Calu3 (cell line): ENCODE measurements at regions not wholly inside any gene's neighbourhood (a gene's known extent, or its start where the extent isn't known, plus 50 kb on each side); places are given as distances from the start of the nearest gene placed in this dataset.

ENCODE experiments used
- BruUV-seq: library from RNA; stranded (reverse); fragments of 400-500 nt; replicated peaks from 2 replicates; lab custom pipeline; 2021; lab: Mats Ljungman, UMichigan
- CTCF ChIA-PET: fragments of 300-600 bp; sonication (Branson Sonifier 250); formaldehyde crosslinking; loops from one replicate; lab custom pipeline; 2022; ENCODE audit warnings: antibody characterized with exemption; lab: Charles Lee
- DNase-seq: peaks from one replicate; pipeline ENCODE4 v3.0.0; 2022
- H3K27ac Mint-ChIP-seq: one replicate; pipeline ENCODE4 v1.8.0; 2022; ENCODE audit warnings: mixed read lengths; ENCODE audit not compliant: unreplicated experiment
- H3K27me3 Mint-ChIP-seq: one replicate; pipeline ENCODE4 v1.8.0; 2022; ENCODE audit warnings: mixed read lengths; ENCODE audit not compliant: unreplicated experiment
- H3K36me3 Mint-ChIP-seq: one replicate; pipeline ENCODE4 v1.8.0; 2022; ENCODE audit warnings: mild to moderate bottlenecking, moderate library complexity, mixed read lengths; ENCODE audit not compliant: insufficient read depth, unreplicated experiment
- H3K4me1 Mint-ChIP-seq: one replicate; pipeline ENCODE4 v1.8.0; 2022; ENCODE audit warnings: mild to moderate bottlenecking, low read depth, mixed read lengths; ENCODE audit not compliant: unreplicated experiment
- H3K4me3 Mint-ChIP-seq: one replicate; pipeline ENCODE4 v1.8.0; 2022; ENCODE audit warnings: mild to moderate bottlenecking, low read depth, moderate library complexity, mixed read lengths; ENCODE audit not compliant: unreplicated experiment
- H3K9me3 Mint-ChIP-seq: one replicate; pipeline ENCODE4 v1.8.0; 2022; ENCODE audit warnings: low read depth, mixed read lengths; ENCODE audit not compliant: unreplicated experiment
- CTCF ChIP-seq: fragments of 200-600 bp; IDR thresholded peaks from one replicate; pipeline ENCODE4 v1.8.0; 2022; ENCODE audit warnings: antibody characterized with exemption; ENCODE audit not compliant: unreplicated experiment
- intact Hi-C: fragments of 100-400 bp; cut with micrococcal nuclease; formaldehyde crosslinking; loops from one replicate; pipeline ENCODE4 v1.10.0; 2022; ENCODE audit not compliant: unreplicated experiment

- no peaks in the 10 kb centered on the region for H3K9me3 Mint-ChIP-seq
- H3K27ac Mint-ChIP-seq = peak overlapping the region; percentile 96
- no peak for DNase-seq
- no peak for TF ChIP-seq CTCF
- peaks cover 62% of the 10 kb centered on the region for H3K4me1 Mint-ChIP-seq
- peaks cover 18% of the 10 kb centered on the region for H3K36me3 Mint-ChIP-seq
- no peaks in the 10 kb centered on the region for H3K27me3 Mint-ChIP-seq
- H3K4me3 Mint-ChIP-seq = no peak overlapping the region
- intact Hi-C loops = no loop called here
- CTCF ChIA-PET = no interaction called here
- no TSS peak for BruUV-seq
Observed at GRCh38 chr7:41108821-41109220, 594.1 kb downstream of the INHBA start.

GRCh38 chr7:41107938-41108448 lies 594.9 kb downstream of the INHBA start:
- no peak for DNase-seq
- H3K27me3 Mint-ChIP-seq = no peaks in the 10 kb centered on the region
- H3K27ac Mint-ChIP-seq = peak overlapping the region; percentile 96
- H3K9me3 Mint-ChIP-seq = peaks cover 6% of the 10 kb centered on the region
- no TSS peak for BruUV-seq
- peak overlapping the region; percentile 53 for H3K4me3 Mint-ChIP-seq
- intact Hi-C loops = loop anchor here (1.0 to 2.0 kb wide), 3 partner anchors 63 to 589 kb away; no protein-coding TSS in a partner anchor
- no peak for TF ChIP-seq CTCF
- H3K36me3 Mint-ChIP-seq = peaks cover 18% of the 10 kb centered on the region
- CTCF ChIA-PET = interaction anchor here (0.7 to 1.1 kb wide), 5 partner anchors 27 to 597 kb away, joined by 3 to 5 read pairs (median 3); no protein-coding TSS in a partner anchor
- H3K4me1 Mint-ChIP-seq = peaks cover 69% of the 10 kb centered on the region

- intact Hi-C loops = loop anchor here (1.0 to 2.0 kb wide), 3 partner anchors 62 to 589 kb away; no protein-coding TSS in a partner anchor
- Mint-ChIP-seq H3K27ac (peak overlapping the region; percentile 96), H3K9me3 (peaks cover 6% of the 10 kb centered on the region), H3K27me3 (no peaks in the 10 kb centered on the region), H3K4me1 (peaks cover 71% of the 10 kb centered on the region), H3K4me3 (peak overlapping the region; percentile 53), H3K36me3 (peaks cover 18% of the 10 kb centered on the region)
- peak; percentile 91 for DNase-seq
- CTCF ChIA-PET = interaction anchor here (0.6 to 1.1 kb wide), 7 partner anchors 26 to 598 kb away, joined by 3 to 5 read pairs (median 3); no protein-coding TSS in a partner anchor
- TSS peak; percentile 97 for BruUV-seq
- TF ChIP-seq CTCF = no peak
Observed at GRCh38 chr7:41107330-41107937, 595.5 kb downstream of the INHBA start.

- intact Hi-C loops = no loop called here
- no peak for TF ChIP-seq CTCF
- Mint-ChIP-seq H3K36me3 (peaks cover 11% of the 10 kb centered on the region), H3K4me3 (no peak overlapping the region), H3K27me3 (no peaks in the 10 kb centered on the region), H3K4me1 (peaks cover 53% of the 10 kb centered on the region), H3K9me3 (peaks cover 9% of the 10 kb centered on the region), H3K27ac (no peak overlapping the region)
- no TSS peak for BruUV-seq
- CTCF ChIA-PET = no interaction called here
- no peak for DNase-seq
Observed at GRCh38 chr7:41104631-41105030, 598.3 kb downstream of the INHBA start.
